GM19455 (cell line): ENCODE measurements at regions not wholly inside any gene's neighbourhood (a gene's known extent, or its start where the extent isn't known, plus 50 kb on each side); places are given as distances from the start of the nearest gene placed in this dataset.
"Not testable (repeated sequence)": the region's sequence is repeated elsewhere in the genome, so short reads cannot be mapped to it uniquely, and the experiment has no call there.

Source experiments
- ATAC-seq: cut with Tn5 transposase; IDR thresholded peaks from one replicate; pipeline ENCODE4 v1.9.1; 2021; ENCODE audit not compliant: unreplicated experiment

GRCh38 chr6:170149681-170150589, 140.9 kb downstream of the DLL1 start:
- no peak for ATAC-seq

- no peak for ATAC-seq
Observed at GRCh38 chr6:170148709-170149470, 142.0 kb downstream of the DLL1 start.

- no peak for ATAC-seq
Observed at GRCh38 chr6:170147832-170148708, 142.8 kb downstream of the DLL1 start.

- no peak for ATAC-seq
Observed at GRCh38 chr6:170147056-170147787, 143.7 kb downstream of the DLL1 start.

- no peak for ATAC-seq
Observed at GRCh38 chr6:170146640-170147039, 144.2 kb downstream of the DLL1 start.

- ATAC-seq, result not testable (repeated sequence)
Observed at GRCh38 chr6:170146131-170146530, 144.7 kb downstream of the DLL1 start.

- ATAC-seq, result not testable (repeated sequence)
Observed at GRCh38 chr6:170145716-170146115, 145.2 kb downstream of the DLL1 start.

GRCh38 chr6:170145272-170145592, 145.6 kb downstream of the DLL1 start:
- ATAC-seq, result no peak

- no peak for ATAC-seq
Observed at GRCh38 chr6:170144571-170145271, 146.2 kb downstream of the DLL1 start.

GRCh38 chr6:170143401-170144150, 147.3 kb downstream of the DLL1 start:
- ATAC-seq, result no peak

- ATAC-seq, result no peak
Observed at GRCh38 chr6:170142559-170142958, 148.3 kb downstream of the DLL1 start.

- ATAC-seq, result not testable (repeated sequence)
Observed at GRCh38 chr6:170141061-170141460, 149.8 kb downstream of the DLL1 start.

GRCh38 chr6:170140129-170140528, 150.7 kb downstream of the DLL1 start:
- no peak for ATAC-seq

GRCh38 chr6:170139531-170139930, 151.3 kb downstream of the DLL1 start:
- no peak for ATAC-seq

GRCh38 chr6:170139046-170139445, 151.8 kb downstream of the DLL1 start:
- ATAC-seq, result not testable (repeated sequence)

GRCh38 chr6:170137911-170138910, 152.7 kb downstream of the DLL1 start:
- ATAC-seq, result no peak

GRCh38 chr6:170137176-170137891, 153.5 kb downstream of the DLL1 start:
- ATAC-seq, result no peak
